Uterus (tissue), 2 donors: ENCODE measurements at regions not wholly inside any gene's neighbourhood (a gene's known extent, or its start where the extent isn't known, plus 50 kb on each side); places are given as distances from the start of the nearest gene placed in this dataset.

Experiments used
- CTCF ChIP-seq, 4 experiments: fragments of 200-600 bp in 2 of 4; fragments of 450-650 bp in 2 of 4; sonication (generic) in 2 of 4; IDR thresholded peaks; one replicate each; pipeline ENCODE4 v1.5.1; 2016 to 2019; ENCODE audit warnings: antibody characterized with exemption in 4 of 4, mild to moderate bottlenecking in 2 of 4, moderate library complexity in 1 of 4
- POLR2A ChIP-seq, 2 donors: fragments of 450-650 bp; IDR thresholded peaks; one replicate each; pipeline ENCODE4 v1.6.1; 2016; ENCODE audit warnings: antibody characterized with exemption in 2 of 2, mild to moderate bottlenecking in 1 of 2, moderate library complexity in 1 of 2

GRCh38 chr17:56680676-56681075 is 87.2 kb downstream of the NOG start:
- no peak for TF ChIP-seq POLR2A (IDR thresholded peaks at IDR 0.05)
- no peak for TF ChIP-seq CTCF (IDR thresholded peaks at IDR 0.05)
